ENCODE measurements at regions not wholly inside any gene's neighbourhood (a gene's known extent, or its start where the extent isn't known, plus 50 kb on each side); places are given as distances from the start of the nearest gene placed in this dataset.
A peak's percentile ranks its signal among the peaks of the same experiment; 100 is the strongest.
"Not testable (repeated sequence)": the region's sequence is repeated elsewhere in the genome, so short reads cannot be mapped to it uniquely, and the experiment has no call there.

- no peak for DNase-seq (ENCODE audit: low spot score)
Measured at GRCh38 chr20:4468114-4468513, 218.1 kb upstream of the PRNP start.

- DNase-seq (ENCODE audit: low spot score): no peak
Measured at GRCh38 chr20:4465855-4466545, 216.9 kb upstream of the ADRA1D start.

GRCh38 chr20:4465212-4465611 lies 216.1 kb upstream of the ADRA1D start:
- no peak for DNase-seq (ENCODE audit: low spot score)

GRCh38 chr20:4462801-4463200 lies 213.7 kb upstream of the ADRA1D start:
- not testable (repeated sequence) for DNase-seq (ENCODE audit: low spot score)

GRCh38 chr20:4459081-4459480 lies 210.0 kb upstream of the ADRA1D start:
- DNase-seq (ENCODE audit: low spot score): no peak

GRCh38 chr20:4457566-4458543 lies 208.8 kb upstream of the ADRA1D start:
- no peak for DNase-seq (ENCODE audit: low spot score)

- DNase-seq (ENCODE audit: low spot score): no peak
Measured at GRCh38 chr20:4455996-4456395, 206.9 kb upstream of the ADRA1D start.

GRCh38 chr20:4455301-4455701 lies 206.2 kb upstream of the ADRA1D start:
- no peak for DNase-seq (ENCODE audit: low spot score)

GRCh38 chr20:4454111-4454510 lies 205.0 kb upstream of the ADRA1D start:
- no peak for DNase-seq (ENCODE audit: low spot score)

GRCh38 chr20:4453359-4453758 lies 204.3 kb upstream of the ADRA1D start:
- DNase-seq (ENCODE audit: low spot score): no peak

GRCh38 chr20:4451487-4452081 lies 202.5 kb upstream of the ADRA1D start:
- no peak for DNase-seq (ENCODE audit: low spot score)

GRCh38 chr20:4449957-4450715 lies 201.0 kb upstream of the ADRA1D start:
- DNase-seq (ENCODE audit: low spot score): no peak

GRCh38 chr20:4445784-4446183 lies 196.7 kb upstream of the ADRA1D start:
- no peak for DNase-seq (ENCODE audit: low spot score)

GRCh38 chr20:4445331-4445730 lies 196.2 kb upstream of the ADRA1D start:
- DNase-seq (ENCODE audit: low spot score): no peak

- peak; percentile 20 for DNase-seq (ENCODE audit: low spot score)
Measured at GRCh38 chr20:4444404-4444803, 195.3 kb upstream of the ADRA1D start.

- no peak for DNase-seq (ENCODE audit: low spot score)
Measured at GRCh38 chr20:4443016-4443415, 193.9 kb upstream of the ADRA1D start.

GRCh38 chr20:4441871-4442270 lies 192.8 kb upstream of the ADRA1D start:
- DNase-seq (ENCODE audit: low spot score): no peak

GRCh38 chr20:4441191-4441590 lies 192.1 kb upstream of the ADRA1D start:
- no peak for DNase-seq (ENCODE audit: low spot score)

GRCh38 chr20:4439461-4439860 lies 190.4 kb upstream of the ADRA1D start:
- no peak for DNase-seq (ENCODE audit: low spot score)

GRCh38 chr20:4437131-4437530 lies 188.0 kb upstream of the ADRA1D start:
- DNase-seq (ENCODE audit: low spot score): no peak

- no peak for DNase-seq (ENCODE audit: low spot score)
Measured at GRCh38 chr20:4435671-4436455, 186.8 kb upstream of the ADRA1D start.
